ENCODE measurements at regions not wholly inside any gene's neighbourhood (a gene's known extent, or its start where the extent isn't known, plus 50 kb on each side); places are given as distances from the start of the nearest gene placed in this dataset.

GRCh38 chr4:34362654-34363053, 1881.7 kb downstream of the ARAP2 start:
- H3K4me3 ChIP-seq, result no peak overlapping the region
- TF ChIP-seq CTCF (IDR thresholded peaks at IDR 0.05) (no peak), POLR2A (IDR thresholded peaks at IDR 0.05) (no peak), EP300 (IDR thresholded peaks at IDR 0.05) (no peak), POLR2AphosphoS5 (IDR thresholded peaks at IDR 0.05) (no peak)

GRCh38 chr4:34363842-34364241, 1880.5 kb downstream of the ARAP2 start:
- Histone ChIP-seq H3K36me3 (no peaks in the 10 kb centered on the region), H3K4me1 (no peaks in the 10 kb centered on the region), H3K27ac (no peak overlapping the region), H3K4me3 (no peak overlapping the region), H3K27me3 (no peaks in the 10 kb centered on the region), H3K9me3 (no peaks in the 10 kb centered on the region)
- ATAC-seq (ENCODE audit: low FRiP score in 2 of 2) (no peak), DNase-seq (no peak)
- WGBS, 2 donors, result 47 to 69% methylated on average over 2 of the region's 2 CpGs
- TF ChIP-seq POLR2AphosphoS5 (IDR thresholded peaks at IDR 0.05) (no peak), EP300 (IDR thresholded peaks at IDR 0.05) (no peak), CTCF (IDR thresholded peaks at IDR 0.05) (no peak), POLR2A (IDR thresholded peaks at IDR 0.05) (no peak)

More at GRCh38 chr4:34362654-34363053, 1881.7 kb downstream of the ARAP2 start:
- Histone ChIP-seq H3K27ac (no peak overlapping the region), H3K4me1 (no peaks in the 10 kb centered on the region), H3K9me3 (no peaks in the 10 kb centered on the region), H3K36me3 (no peaks in the 10 kb centered on the region), H3K27me3 (no peaks in the 10 kb centered on the region)
- no peak for DNase-seq
- ATAC-seq (ENCODE audit: low FRiP score in 2 of 2), result no peak

DNA sequence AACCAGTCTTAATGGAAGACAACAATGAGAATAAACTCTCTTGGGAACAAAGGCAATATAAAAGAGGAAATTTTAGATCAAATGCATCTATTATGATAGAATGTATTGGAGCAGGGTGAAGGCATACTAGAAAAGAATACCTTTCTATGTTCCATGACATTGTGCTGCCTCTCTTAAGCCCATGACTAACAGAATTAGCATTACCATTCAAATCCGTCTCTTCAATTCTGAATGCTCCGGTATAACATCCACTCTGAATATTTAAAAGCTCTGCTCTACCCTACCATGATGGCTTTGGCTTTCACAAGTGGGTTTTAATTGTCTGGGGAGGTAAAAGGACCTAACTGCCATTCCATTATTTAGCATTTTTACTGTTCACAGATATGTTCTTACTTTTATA, 1878.4 kb downstream of the ARAP2 start:
- no peak for TF ChIP-seq POLR2AphosphoS5 (IDR thresholded peaks at IDR 0.05)
- TF ChIP-seq POLR2A (IDR thresholded peaks at IDR 0.05), result no peak
- no peak for TF ChIP-seq CTCF (IDR thresholded peaks at IDR 0.05)
- TF ChIP-seq EP300 (IDR thresholded peaks at IDR 0.05), result no peak
- DNase-seq (no peak), ATAC-seq (ENCODE audit: low FRiP score in 2 of 2) (no peak)
- H3K27me3 ChIP-seq, result no peaks in the 10 kb centered on the region
- no peaks in the 10 kb centered on the region for H3K36me3 ChIP-seq
- no peaks in the 10 kb centered on the region for H3K9me3 ChIP-seq
- no peak overlapping the region for H3K4me3 ChIP-seq
- 92 to 95% methylated on average over 2 of the region's 2 CpGs for WGBS, 2 donors
- no peaks in the 10 kb centered on the region for H3K4me1 ChIP-seq
- no peak overlapping the region for H3K27ac ChIP-seq

DNA sequence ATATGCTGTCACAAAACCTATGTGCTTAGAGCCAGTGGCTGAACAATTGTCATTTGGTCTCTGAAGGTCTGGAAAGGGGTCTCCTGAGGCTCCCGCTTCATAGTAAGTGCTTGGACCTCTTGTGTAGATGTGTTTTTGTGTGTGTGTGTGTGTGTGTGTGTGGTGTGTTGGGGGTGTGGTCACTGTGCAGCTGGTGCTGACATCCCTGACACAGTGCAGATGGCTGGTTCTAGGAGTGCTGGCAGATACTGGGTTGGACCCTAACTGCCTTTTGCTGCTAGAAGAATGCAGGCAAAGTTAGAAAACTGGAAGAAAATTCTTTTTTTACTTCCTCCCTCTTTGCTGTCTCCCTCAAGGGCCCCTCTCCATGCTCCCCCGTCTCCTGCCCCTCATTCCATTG, 1872.6 kb downstream of the ARAP2 start:
- Histone ChIP-seq H3K4me1 (no peaks in the 10 kb centered on the region), H3K27ac (no peak overlapping the region), H3K27me3 (no peaks in the 10 kb centered on the region), H3K4me3 (no peak overlapping the region), H3K9me3 (no peaks in the 10 kb centered on the region), H3K36me3 (no peaks in the 10 kb centered on the region)
- DNase-seq (no peak), ATAC-seq (ENCODE audit: low FRiP score in 2 of 2) (no peak)
- TF ChIP-seq POLR2AphosphoS5 (IDR thresholded peaks at IDR 0.05), result no peak
- TF ChIP-seq EP300 (IDR thresholded peaks at IDR 0.05), result no peak
- whole genome bisulfite sequencing, 2 donors, result 80 to 86% methylated on average over 2 of the region's 2 CpGs

DNA sequence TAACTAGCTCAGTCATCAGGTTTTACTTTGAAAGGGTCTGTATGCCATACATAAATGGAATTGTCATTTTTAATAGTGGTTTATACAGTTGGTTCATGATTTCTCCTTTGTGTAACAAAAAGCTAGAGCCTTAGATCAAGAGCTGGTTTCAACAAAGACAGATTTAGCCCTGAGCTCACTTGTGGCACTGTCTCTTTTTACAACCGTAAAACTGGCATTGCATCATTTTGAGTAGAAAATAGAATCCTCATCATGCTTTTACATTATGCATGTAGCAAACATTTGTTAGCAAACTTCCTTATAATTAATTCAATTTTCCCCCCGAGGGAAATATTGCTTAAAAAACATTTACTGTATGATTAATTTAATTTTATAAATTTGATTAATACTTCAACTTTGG, 1871.5 kb downstream of the ARAP2 start:
- WGBS, 2 donors, result 84 to 85% methylated on average over 2 of the region's 2 CpGs
- TF ChIP-seq CTCF (IDR thresholded peaks at IDR 0.05), result no peak
- TF ChIP-seq EP300 (IDR thresholded peaks at IDR 0.05), result no peak
- no peak for TF ChIP-seq POLR2AphosphoS5 (IDR thresholded peaks at IDR 0.05)
- no peak for TF ChIP-seq POLR2A (IDR thresholded peaks at IDR 0.05)
- Histone ChIP-seq H3K4me1 (no peaks in the 10 kb centered on the region), H3K27me3 (no peaks in the 10 kb centered on the region), H3K4me3 (no peak overlapping the region), H3K27ac (no peak overlapping the region), H3K36me3 (no peaks in the 10 kb centered on the region), H3K9me3 (no peaks in the 10 kb centered on the region)
- DNase-seq (no peak), ATAC-seq (ENCODE audit: low FRiP score in 2 of 2) (no peak)
